ENCODE measurements at regions not wholly inside any gene's neighbourhood (a gene's known extent, or its start where the extent isn't known, plus 50 kb on each side); places are given as distances from the start of the nearest gene placed in this dataset.

DNA sequence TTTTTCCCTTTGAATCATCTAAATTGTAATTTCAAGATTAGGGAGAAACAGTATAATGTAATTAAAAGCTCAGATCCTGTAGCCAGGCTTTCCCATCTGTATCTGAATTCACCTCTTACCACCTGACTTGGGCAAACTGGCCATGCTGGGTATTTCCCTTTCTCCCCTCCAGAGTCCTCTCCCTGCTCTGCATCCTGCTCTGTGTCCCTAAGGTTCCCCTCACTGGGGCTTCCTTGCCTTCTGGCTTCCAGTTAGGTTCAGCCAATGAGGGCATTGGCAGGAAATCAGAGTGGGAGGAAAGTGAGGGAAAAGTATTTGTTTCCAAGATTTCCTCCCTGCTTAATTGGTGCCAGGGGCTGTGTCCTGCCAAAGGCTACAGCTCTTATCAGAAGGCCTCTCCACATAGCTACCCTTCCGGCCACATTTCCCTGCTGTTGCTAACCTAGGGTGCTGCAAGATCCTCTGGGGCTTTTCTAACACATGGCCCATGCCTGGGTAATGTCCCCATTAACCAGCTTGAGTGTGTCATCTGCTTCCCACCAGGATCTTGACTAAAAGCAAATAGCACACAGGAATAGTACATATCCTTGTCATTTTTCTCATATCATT lies 51.0 kb upstream of the MPDZ start:
- Histone ChIP-seq H3K4me3 (ENCODE audit: low read length) (no peak overlapping the region), H4K20me1 (ENCODE audit: insufficient read depth, low read length) (no peaks in the 10 kb centered on the region), H3K79me2 (ENCODE audit: low read length) (no peaks in the 10 kb centered on the region), H3K27ac (ENCODE audit: low read length) (no peak overlapping the region), H3K27me3 (ENCODE audit: low read depth, low read length) (no peaks in the 10 kb centered on the region), H3K4me2 (ENCODE audit: low read length) (no peak overlapping the region), H3K9me3 (ENCODE audit: insufficient read depth, low read length) (no peaks in the 10 kb centered on the region), H3K4me1 (ENCODE audit: low read length) (no peaks in the 10 kb centered on the region), H3K9ac (ENCODE audit: low read length) (no peak overlapping the region), H3K36me3 (replicated peaks; ENCODE audit: low read depth, low read length) (no peaks in the 10 kb centered on the region), H2AFZ (ENCODE audit: low read depth, low read length) (no peak overlapping the region)
- TF ChIP-seq EZH2phosphoT487 (IDR thresholded peaks at IDR 0.05; ENCODE audit: low read depth) = no peak
- TF ChIP-seq, protein P1, sequence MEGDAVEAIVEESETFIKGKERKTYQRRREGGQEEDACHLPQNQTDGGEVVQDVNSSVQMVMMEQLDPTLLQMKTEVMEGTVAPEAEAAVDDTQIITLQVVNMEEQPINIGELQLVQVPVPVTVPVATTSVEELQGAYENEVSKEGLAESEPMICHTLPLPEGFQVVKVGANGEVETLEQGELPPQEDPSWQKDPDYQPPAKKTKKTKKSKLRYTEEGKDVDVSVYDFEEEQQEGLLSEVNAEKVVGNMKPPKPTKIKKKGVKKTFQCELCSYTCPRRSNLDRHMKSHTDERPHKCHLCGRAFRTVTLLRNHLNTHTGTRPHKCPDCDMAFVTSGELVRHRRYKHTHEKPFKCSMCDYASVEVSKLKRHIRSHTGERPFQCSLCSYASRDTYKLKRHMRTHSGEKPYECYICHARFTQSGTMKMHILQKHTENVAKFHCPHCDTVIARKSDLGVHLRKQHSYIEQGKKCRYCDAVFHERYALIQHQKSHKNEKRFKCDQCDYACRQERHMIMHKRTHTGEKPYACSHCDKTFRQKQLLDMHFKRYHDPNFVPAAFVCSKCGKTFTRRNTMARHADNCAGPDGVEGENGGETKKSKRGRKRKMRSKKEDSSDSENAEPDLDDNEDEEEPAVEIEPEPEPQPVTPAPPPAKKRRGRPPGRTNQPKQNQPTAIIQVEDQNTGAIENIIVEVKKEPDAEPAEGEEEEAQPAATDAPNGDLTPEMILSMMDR (IDR thresholded peaks at IDR 0.05; ENCODE audit: low read depth, low read length) = no peak

Data from OCI-LY3 (cell line).